HG03457 (cell line): ENCODE measurements at regions not wholly inside any gene's neighbourhood (a gene's known extent, or its start where the extent isn't known, plus 50 kb on each side); places are given as distances from the start of the nearest gene placed in this dataset.
A peak's percentile ranks its signal among the peaks of the same experiment; 100 is the strongest.

Experiments used
- ATAC-seq: cut with Tn5 transposase; IDR thresholded peaks from one replicate; pipeline ENCODE4 v1.9.1; 2021; ENCODE audit warnings: moderate number of reproducible peaks; ENCODE audit not compliant: unreplicated experiment

DNA sequence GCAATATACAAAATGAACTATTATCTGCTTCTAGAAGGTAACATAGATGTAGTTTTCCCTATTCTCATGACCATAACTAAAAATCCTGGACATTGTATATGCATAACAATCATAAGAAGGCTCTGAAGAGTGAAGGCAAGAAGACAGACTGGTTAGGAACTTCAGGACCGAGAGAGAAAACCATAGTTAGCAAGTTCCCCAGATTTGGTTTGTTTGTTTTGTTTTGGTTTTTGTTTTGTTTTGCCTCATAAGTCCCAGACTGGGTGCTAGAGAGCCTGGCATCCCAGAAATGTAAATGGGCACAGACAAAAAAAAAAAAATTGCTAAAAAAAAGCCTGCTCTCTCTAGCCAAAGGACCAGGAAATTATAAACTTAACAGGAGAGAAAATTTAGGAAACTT lies 192.2 kb upstream of the FBXO11 start:
- no peak for ATAC-seq

- ATAC-seq = no peak
Observed at GRCh38 chr2:48104418-48104817, 198.1 kb upstream of the FBXO11 start.

GRCh38 chr2:48105848-48106247 lies 199.6 kb upstream of the FBXO11 start:
- no peak for ATAC-seq

GRCh38 chr2:48107326-48107925 lies 201.1 kb upstream of the FBXO11 start:
- no peak for ATAC-seq

DNA sequence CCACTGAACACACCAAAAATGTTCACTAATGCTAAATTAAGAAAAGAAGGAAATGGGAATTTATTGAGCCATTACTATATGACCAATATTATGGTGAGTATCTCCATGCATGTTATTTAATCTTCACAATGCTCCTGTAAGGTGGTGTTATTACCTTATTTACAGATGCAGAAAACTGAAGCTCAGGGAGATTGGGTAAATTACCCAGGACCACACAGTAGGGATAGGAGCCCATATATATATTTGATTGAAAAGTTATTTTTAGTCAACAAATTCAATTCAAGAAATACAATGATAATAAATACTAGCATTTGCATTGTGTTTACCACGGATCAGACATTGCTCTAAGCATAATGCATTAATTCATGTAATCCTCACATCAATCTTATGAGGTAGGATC lies 202.2 kb upstream of the FBXO11 start:
- no peak for ATAC-seq

DNA sequence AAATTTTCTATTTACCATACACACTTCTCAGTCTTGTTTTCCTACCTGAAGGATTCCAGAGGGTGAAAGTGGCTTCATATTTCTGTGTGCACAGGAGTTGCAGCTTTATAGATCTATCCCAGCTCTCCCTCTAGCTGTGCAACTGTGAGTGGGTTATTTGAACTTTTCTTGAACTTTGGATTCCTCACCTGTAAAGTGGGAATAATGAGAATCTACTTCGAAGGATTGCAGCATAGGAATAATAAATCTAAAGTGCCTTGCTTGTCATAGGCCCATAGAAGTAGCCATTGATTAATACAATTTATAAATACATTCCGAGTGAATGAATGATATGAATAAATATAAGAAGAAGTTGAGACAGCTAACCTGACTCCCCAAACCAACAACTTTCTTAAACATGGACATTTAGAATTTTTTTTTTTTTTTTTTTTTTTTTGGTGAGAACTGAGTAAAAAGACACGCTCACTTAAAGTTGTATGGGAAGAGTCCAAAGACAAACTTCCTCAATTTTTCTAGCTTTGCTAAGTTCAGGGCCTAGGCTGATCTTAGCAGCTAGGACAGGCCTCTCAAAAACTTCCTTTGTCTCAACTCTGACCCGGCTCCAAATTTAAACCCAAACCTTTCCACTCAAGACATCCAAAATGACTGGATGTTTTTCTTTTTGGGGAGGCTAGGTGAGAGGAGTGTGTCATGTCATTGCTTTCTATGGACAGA lies 203.3 kb upstream of the FBXO11 start:
- no peak for ATAC-seq

GRCh38 chr2:48110492-48110891 lies 204.0 kb upstream of the FOXN2 start:
- ATAC-seq = no peak

- no peak for ATAC-seq
Observed at GRCh38 chr2:48112911-48113680, 201.4 kb upstream of the FOXN2 start.

DNA sequence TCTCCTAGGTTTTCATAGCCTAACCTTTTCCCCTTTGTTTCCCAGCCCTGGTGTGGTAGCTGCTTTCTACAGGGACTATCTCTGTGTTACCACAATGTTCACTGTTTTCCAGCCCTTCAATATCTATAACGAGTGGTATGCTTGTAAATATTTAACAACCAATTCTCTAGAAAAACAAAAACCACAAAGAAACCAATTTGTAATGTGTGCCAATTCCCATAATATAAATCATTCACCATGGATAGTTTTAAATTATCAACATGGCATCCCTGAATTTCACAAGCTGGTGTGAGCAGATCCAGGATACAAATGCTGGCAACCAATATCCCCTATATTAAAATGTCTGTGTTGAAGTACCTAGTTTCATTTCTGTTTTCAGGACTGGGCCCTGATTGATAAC lies 200.7 kb upstream of the FOXN2 start:
- ATAC-seq = no peak

GRCh38 chr2:48114256-48114655 lies 200.2 kb upstream of the FOXN2 start:
- ATAC-seq = peak; percentile 64

DNA sequence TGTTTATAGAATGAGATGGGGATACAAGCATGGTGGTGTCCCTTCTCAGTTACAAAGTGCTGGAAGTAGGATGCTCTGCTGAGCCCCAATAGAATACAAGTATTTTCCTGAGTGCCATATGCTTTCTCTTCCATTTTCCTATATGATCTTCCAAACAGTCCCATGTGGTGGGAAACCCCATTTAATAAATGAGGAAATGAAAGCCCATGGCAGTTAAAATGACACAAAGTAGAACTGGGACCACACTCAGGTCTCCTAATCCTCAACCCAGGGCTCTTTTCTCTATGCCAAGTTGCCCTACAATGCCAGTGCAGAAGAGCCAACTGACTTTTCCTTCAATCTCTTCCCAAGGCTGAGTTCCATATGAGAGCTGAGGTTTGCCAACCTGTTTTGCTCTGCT lies 198.0 kb upstream of the FOXN2 start:
- no peak for ATAC-seq

- no peak for ATAC-seq
Observed at GRCh38 chr2:48118895-48119294, 195.6 kb upstream of the FOXN2 start.

- ATAC-seq = no peak
Observed at GRCh38 chr2:48120112-48120511, 194.4 kb upstream of the FOXN2 start.

DNA sequence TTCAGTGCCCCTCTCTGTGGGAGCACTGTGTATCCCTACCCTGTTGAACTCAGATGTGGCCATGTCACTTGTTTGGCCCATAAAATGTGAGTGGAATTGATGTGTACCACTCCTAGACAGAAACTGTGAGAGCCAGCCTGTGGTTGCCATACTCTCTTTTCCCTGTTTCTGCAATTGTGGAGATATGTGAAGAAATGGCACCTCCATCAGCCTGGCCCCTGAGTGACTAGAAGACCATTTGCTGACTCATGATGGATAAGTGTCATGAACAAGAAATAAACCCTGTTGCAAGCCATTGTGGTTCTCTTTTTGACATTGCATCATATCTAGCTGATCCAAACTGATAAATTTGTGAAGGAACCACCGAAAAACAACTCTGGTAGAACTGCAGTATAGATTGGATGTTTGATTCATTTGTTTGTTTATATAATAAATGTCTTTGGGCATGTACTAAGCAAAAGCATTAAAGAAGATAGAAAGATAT lies 193.7 kb upstream of the FOXN2 start:
- ATAC-seq = no peak

- ATAC-seq = no peak
Observed at GRCh38 chr2:48122166-48122565, 192.3 kb upstream of the FOXN2 start.

GRCh38 chr2:48124592-48124991 lies 189.9 kb upstream of the FOXN2 start:
- no peak for ATAC-seq

DNA sequence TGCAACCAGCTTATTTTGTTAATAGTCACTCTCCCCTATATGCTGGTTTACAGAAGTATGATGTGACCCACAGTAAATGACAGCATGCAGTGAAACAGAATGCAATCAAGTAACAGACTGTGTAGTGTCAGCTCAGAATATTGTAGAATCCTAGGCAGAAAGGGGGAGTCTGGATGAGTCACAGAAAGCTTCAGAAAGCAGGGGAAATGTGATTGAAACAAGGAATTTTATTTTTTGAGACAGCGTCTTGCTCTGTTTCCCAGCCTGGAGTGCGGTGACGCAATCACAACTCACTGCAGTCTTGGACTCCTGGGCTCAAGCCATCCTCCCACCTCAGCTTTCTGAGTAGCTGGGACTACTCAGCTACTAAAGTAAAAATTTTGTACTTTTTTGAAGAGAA lies 188.3 kb upstream of the FOXN2 start:
- ATAC-seq = no peak

GRCh38 chr2:48127612-48128191 lies 186.8 kb upstream of the FOXN2 start:
- ATAC-seq = no peak

- ATAC-seq = no peak
Observed at GRCh38 chr2:48129293-48129950, 185.1 kb upstream of the FOXN2 start.

DNA sequence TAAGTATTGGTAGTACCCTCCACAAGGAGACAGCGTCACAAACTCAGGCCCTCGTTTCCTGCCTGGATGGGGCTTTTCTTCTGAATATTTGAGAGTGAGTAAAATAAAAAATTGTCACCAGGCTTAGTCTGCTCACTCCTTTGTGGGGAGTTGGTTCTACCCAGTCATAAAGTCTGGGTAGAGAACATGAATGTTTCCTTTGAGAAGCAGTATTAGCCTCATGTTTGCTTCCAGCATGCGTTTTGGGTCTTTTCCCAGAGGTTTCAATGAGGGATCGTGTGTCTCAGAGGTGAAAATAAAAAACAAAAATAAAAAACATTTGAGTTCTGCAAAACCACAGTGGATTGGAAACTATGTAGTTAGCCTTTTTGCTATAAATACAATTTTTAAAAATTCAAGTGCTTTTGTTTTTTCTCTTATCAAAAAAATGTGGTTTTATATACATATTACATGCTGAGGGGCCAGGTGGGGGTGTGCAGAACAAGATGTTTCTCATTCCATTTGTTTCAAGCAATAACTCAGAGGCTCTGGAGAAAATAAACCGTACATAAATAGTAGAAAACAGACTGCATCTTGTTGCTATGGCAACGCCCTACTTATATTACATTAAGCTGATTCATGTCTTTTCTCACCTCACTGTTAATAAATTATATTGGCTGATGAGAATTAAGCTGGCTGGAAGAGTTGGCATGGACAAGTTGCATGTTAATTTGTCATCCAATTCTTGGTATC lies 182.8 kb upstream of the FOXN2 start:
- no peak for ATAC-seq

GRCh38 chr2:48132271-48132625 lies 182.2 kb upstream of the FOXN2 start:
- no peak for ATAC-seq
